ENCODE measurements at regions not wholly inside any gene's neighbourhood (a gene's known extent, or its start where the extent isn't known, plus 50 kb on each side); places are given as distances from the start of the nearest gene placed in this dataset.

- Histone ChIP-seq H3K4me3 (ENCODE audit: low read length) (no peak overlapping the region), H3K4me1 (ENCODE audit: insufficient read depth, low read length) (no peaks in the 10 kb centered on the region), H3K27me3 (ENCODE audit: insufficient read depth, low read length) (no peaks in the 10 kb centered on the region), H3K9me3 (ENCODE audit: insufficient read depth, low read depth, low read length) (no peaks in the 10 kb centered on the region), H3K36me3 (ENCODE audit: insufficient read depth, low read depth, low read length) (no peaks in the 10 kb centered on the region), H3K9ac (ENCODE audit: low read depth, low read length) (no peak overlapping the region), H3K27ac (ENCODE audit: low read length) (no peak overlapping the region)
Observed at GRCh38 chr6:91705646-91706045, 1118.8 kb upstream of the MAP3K7 start.

- no peak overlapping the region for H3K4me3 ChIP-seq (ENCODE audit: low read length)
- H3K27ac ChIP-seq (ENCODE audit: low read length) = no peak overlapping the region
Observed at GRCh38 chr6:91704531-91704930, 1117.7 kb upstream of the MAP3K7 start.

GRCh38 chr6:91697010-91697695 lies 1110.3 kb upstream of the MAP3K7 start:
- H3K27ac ChIP-seq (ENCODE audit: low read length) = no peak overlapping the region
- H3K36me3 ChIP-seq (ENCODE audit: insufficient read depth, low read depth, low read length) = no peaks in the 10 kb centered on the region
- H3K4me1 ChIP-seq (ENCODE audit: insufficient read depth, low read length) = no peaks in the 10 kb centered on the region
- no peak overlapping the region for H3K9ac ChIP-seq (ENCODE audit: low read depth, low read length)
- H3K9me3 ChIP-seq (ENCODE audit: insufficient read depth, low read depth, low read length) = no peaks in the 10 kb centered on the region
- H3K27me3 ChIP-seq (ENCODE audit: insufficient read depth, low read length) = no peaks in the 10 kb centered on the region
- H3K4me3 ChIP-seq (ENCODE audit: low read length) = no peak overlapping the region

More at GRCh38 chr6:91704531-91704930, 1117.7 kb upstream of the MAP3K7 start:
- Histone ChIP-seq H3K9me3 (ENCODE audit: insufficient read depth, low read depth, low read length) (no peaks in the 10 kb centered on the region), H3K4me1 (ENCODE audit: insufficient read depth, low read length) (no peaks in the 10 kb centered on the region), H3K36me3 (ENCODE audit: insufficient read depth, low read depth, low read length) (no peaks in the 10 kb centered on the region), H3K27me3 (ENCODE audit: insufficient read depth, low read length) (no peaks in the 10 kb centered on the region), H3K9ac (ENCODE audit: low read depth, low read length) (no peak overlapping the region)

- Histone ChIP-seq H3K4me1 (ENCODE audit: insufficient read depth, low read length) (0 out of 2 replicates have a peak, but pooled peaks cover 2% of the 10 kb centered on the region), H3K36me3 (ENCODE audit: insufficient read depth, low read depth, low read length) (no peaks in the 10 kb centered on the region), H3K9ac (ENCODE audit: low read depth, low read length) (no peak overlapping the region), H3K9me3 (ENCODE audit: insufficient read depth, low read depth, low read length) (no peaks in the 10 kb centered on the region), H3K27ac (ENCODE audit: low read length) (no peak overlapping the region), H3K4me3 (ENCODE audit: low read length) (no peak overlapping the region), H3K27me3 (ENCODE audit: insufficient read depth, low read length) (no peaks in the 10 kb centered on the region)
Observed at GRCh38 chr6:91695221-91695620, 1108.3 kb upstream of the MAP3K7 start.

- H3K4me3 ChIP-seq (ENCODE audit: low read length) = no peak overlapping the region
- no peaks in the 10 kb centered on the region for H3K27me3 ChIP-seq (ENCODE audit: insufficient read depth, low read length)
- H3K27ac ChIP-seq (ENCODE audit: low read length) = no peak overlapping the region
- H3K36me3 ChIP-seq (ENCODE audit: insufficient read depth, low read depth, low read length) = no peaks in the 10 kb centered on the region
- H3K4me1 ChIP-seq (ENCODE audit: insufficient read depth, low read length) = 0 out of 2 replicates have a peak, but pooled peaks cover 2% of the 10 kb centered on the region
- H3K9ac ChIP-seq (ENCODE audit: low read depth, low read length) = no peak overlapping the region
- H3K9me3 ChIP-seq (ENCODE audit: insufficient read depth, low read depth, low read length) = no peaks in the 10 kb centered on the region
Observed at GRCh38 chr6:91694016-91694654, 1107.3 kb upstream of the MAP3K7 start.

GRCh38 chr6:91691449-91691848 lies 1104.6 kb upstream of the MAP3K7 start:
- Histone ChIP-seq H3K27me3 (ENCODE audit: insufficient read depth, low read length) (no peaks in the 10 kb centered on the region), H3K4me1 (ENCODE audit: insufficient read depth, low read length) (0 out of 2 replicates have a peak, but pooled peaks cover 2% of the 10 kb centered on the region), H3K4me3 (ENCODE audit: low read length) (no peak overlapping the region), H3K9me3 (ENCODE audit: insufficient read depth, low read depth, low read length) (no peaks in the 10 kb centered on the region), H3K9ac (ENCODE audit: low read depth, low read length) (no peak overlapping the region), H3K36me3 (ENCODE audit: insufficient read depth, low read depth, low read length) (no peaks in the 10 kb centered on the region), H3K27ac (ENCODE audit: low read length) (no peak overlapping the region)

GRCh38 chr6:91683240-91683639 lies 1096.4 kb upstream of the MAP3K7 start:
- H3K9me3 ChIP-seq (ENCODE audit: insufficient read depth, low read depth, low read length) = no peaks in the 10 kb centered on the region
- H3K4me3 ChIP-seq (ENCODE audit: low read length) = no peak overlapping the region
- no peaks in the 10 kb centered on the region for H3K27me3 ChIP-seq (ENCODE audit: insufficient read depth, low read length)
- no peak overlapping the region for H3K9ac ChIP-seq (ENCODE audit: low read depth, low read length)
- H3K27ac ChIP-seq (ENCODE audit: low read length) = no peak overlapping the region
- H3K4me1 ChIP-seq (ENCODE audit: insufficient read depth, low read length) = 0 out of 2 replicates have a peak, but pooled peaks cover 5% of the 10 kb centered on the region
- no peaks in the 10 kb centered on the region for H3K36me3 ChIP-seq (ENCODE audit: insufficient read depth, low read depth, low read length)

- H3K27me3 ChIP-seq (ENCODE audit: insufficient read depth, low read length) = no peaks in the 10 kb centered on the region
- no peak overlapping the region for H3K9ac ChIP-seq (ENCODE audit: low read depth, low read length)
- H3K27ac ChIP-seq (ENCODE audit: low read length) = no peak overlapping the region
- no peak overlapping the region for H3K4me3 ChIP-seq (ENCODE audit: low read length)
- no peaks in the 10 kb centered on the region for H3K36me3 ChIP-seq (ENCODE audit: insufficient read depth, low read depth, low read length)
- no peaks in the 10 kb centered on the region for H3K9me3 ChIP-seq (ENCODE audit: insufficient read depth, low read depth, low read length)
- 0 out of 2 replicates have a peak, but pooled peaks cover 5% of the 10 kb centered on the region for H3K4me1 ChIP-seq (ENCODE audit: insufficient read depth, low read length)
Observed at GRCh38 chr6:91681296-91681695, 1094.4 kb upstream of the MAP3K7 start.

- Histone ChIP-seq H3K27ac (ENCODE audit: low read length) (no peak overlapping the region), H3K4me3 (ENCODE audit: low read length) (no peak overlapping the region), H3K36me3 (ENCODE audit: insufficient read depth, low read depth, low read length) (no peaks in the 10 kb centered on the region), H3K4me1 (ENCODE audit: insufficient read depth, low read length) (0 out of 2 replicates have a peak, but pooled peaks cover 5% of the 10 kb centered on the region), H3K9ac (ENCODE audit: low read depth, low read length) (no peak overlapping the region), H3K27me3 (ENCODE audit: insufficient read depth, low read length) (no peaks in the 10 kb centered on the region), H3K9me3 (ENCODE audit: insufficient read depth, low read depth, low read length) (no peaks in the 10 kb centered on the region)
Observed at GRCh38 chr6:91678679-91679446, 1092.0 kb upstream of the MAP3K7 start.

GRCh38 chr6:91672201-91672600 lies 1085.3 kb upstream of the MAP3K7 start:
- no peaks in the 10 kb centered on the region for H3K36me3 ChIP-seq (ENCODE audit: insufficient read depth, low read depth, low read length)
- no peak overlapping the region for H3K9ac ChIP-seq (ENCODE audit: low read depth, low read length)
- H3K4me3 ChIP-seq (ENCODE audit: low read length) = no peak overlapping the region
- no peaks in the 10 kb centered on the region for H3K27me3 ChIP-seq (ENCODE audit: insufficient read depth, low read length)
- no peaks in the 10 kb centered on the region for H3K9me3 ChIP-seq (ENCODE audit: insufficient read depth, low read depth, low read length)
- no peak overlapping the region for H3K27ac ChIP-seq (ENCODE audit: low read length)
- no peaks in the 10 kb centered on the region for H3K4me1 ChIP-seq (ENCODE audit: insufficient read depth, low read length)

- Histone ChIP-seq H3K27ac (ENCODE audit: low read length) (no peak overlapping the region), H3K36me3 (ENCODE audit: insufficient read depth, low read depth, low read length) (no peaks in the 10 kb centered on the region), H3K9ac (ENCODE audit: low read depth, low read length) (no peak overlapping the region), H3K4me1 (ENCODE audit: insufficient read depth, low read length) (no peaks in the 10 kb centered on the region), H3K9me3 (ENCODE audit: insufficient read depth, low read depth, low read length) (no peaks in the 10 kb centered on the region), H3K27me3 (ENCODE audit: insufficient read depth, low read length) (no peaks in the 10 kb centered on the region), H3K4me3 (ENCODE audit: low read length) (no peak overlapping the region)
Observed at GRCh38 chr6:91669871-91670268, 1083.0 kb upstream of the MAP3K7 start.
